Brain microvascular endothelial cell (primary cell): ENCODE measurements at regions not wholly inside any gene's neighbourhood (a gene's known extent, or its start where the extent isn't known, plus 50 kb on each side); places are given as distances from the start of the nearest gene placed in this dataset.

Experiments
- DNase-seq: peaks from one replicate; pipeline ENCODE4 v3.0.0-alpha.2; 2020
- H3K27ac ChIP-seq: fragments of 250-450 bp; sonication (Bioruptor Pico); 2 replicates; pipeline ENCODE4 v1.5.1; 2020; ENCODE audit warnings: mild to moderate bottlenecking, moderate library complexity
- H3K27me3 ChIP-seq: fragments of 250-450 bp; sonication (Bioruptor Pico); replicated peaks from 2 replicates; pipeline ENCODE4 v1.5.1; 2020; ENCODE audit warnings: mild to moderate bottlenecking
- H3K36me3 ChIP-seq: fragments of 250-450 bp; sonication (Bioruptor Pico); replicated peaks from 2 replicates; pipeline ENCODE4 v1.5.1; 2020; ENCODE audit warnings: mild to moderate bottlenecking
- H3K4me3 ChIP-seq: 2 replicates; pipeline ENCODE4 v1.5.1; 2011; ENCODE audit warnings: low read depth, mild to moderate bottlenecking, control low read depth, low read length, moderate library complexity
- in situ Hi-C: cut with HindIII; loops from 2 replicates; pipeline ENCODE4 v1.10.0; 2017; ENCODE audit warnings: low sequenced_read_pairs, low pct_ligation_motif_present
- TF ChIP-seq, protein P1 (sequence below): IDR thresholded peaks from 2 replicates; pipeline ENCODE4 v1.5.1; 2011; ENCODE audit warnings: low read depth, mild to moderate bottlenecking, moderate library complexity, low read length, control low read depth, inconsistent platforms; ENCODE audit errors: missing control alignments

DNA sequence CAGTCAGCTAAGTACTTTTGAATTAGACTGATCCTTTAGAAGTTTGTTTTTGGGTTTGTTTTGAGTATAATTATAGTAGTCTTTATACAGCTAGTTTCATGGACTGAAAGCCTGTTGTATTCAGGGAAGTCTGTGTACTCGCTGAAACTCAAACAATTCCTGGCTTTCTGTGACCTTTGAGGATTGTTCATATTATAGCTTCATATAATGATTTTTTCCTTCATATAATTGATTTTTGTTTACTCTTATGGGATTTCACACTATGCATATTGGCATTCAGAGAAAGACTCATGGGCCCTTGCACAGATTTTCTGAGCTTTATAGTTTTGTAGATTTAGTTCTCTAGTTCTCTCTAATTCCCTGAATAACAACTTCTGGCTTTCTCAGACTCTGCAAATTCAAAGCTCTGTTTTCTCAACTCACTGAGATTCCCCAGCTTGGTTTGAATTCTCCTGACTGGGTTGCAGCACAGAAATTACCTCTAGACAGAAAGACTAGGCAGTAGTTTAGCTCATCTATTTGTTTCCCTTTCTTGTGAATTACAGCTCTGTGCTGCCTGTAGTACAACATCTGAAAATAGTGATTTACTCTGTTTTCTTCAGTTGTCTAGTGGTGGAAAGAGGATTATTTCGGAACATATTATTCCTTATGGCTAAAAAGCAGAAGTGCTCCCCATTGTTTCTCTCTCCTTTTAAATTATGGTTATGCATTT is 495.9 kb upstream of the CNTNAP5 start:
- no peak for DNase-seq
- TF ChIP-seq, protein P1, sequence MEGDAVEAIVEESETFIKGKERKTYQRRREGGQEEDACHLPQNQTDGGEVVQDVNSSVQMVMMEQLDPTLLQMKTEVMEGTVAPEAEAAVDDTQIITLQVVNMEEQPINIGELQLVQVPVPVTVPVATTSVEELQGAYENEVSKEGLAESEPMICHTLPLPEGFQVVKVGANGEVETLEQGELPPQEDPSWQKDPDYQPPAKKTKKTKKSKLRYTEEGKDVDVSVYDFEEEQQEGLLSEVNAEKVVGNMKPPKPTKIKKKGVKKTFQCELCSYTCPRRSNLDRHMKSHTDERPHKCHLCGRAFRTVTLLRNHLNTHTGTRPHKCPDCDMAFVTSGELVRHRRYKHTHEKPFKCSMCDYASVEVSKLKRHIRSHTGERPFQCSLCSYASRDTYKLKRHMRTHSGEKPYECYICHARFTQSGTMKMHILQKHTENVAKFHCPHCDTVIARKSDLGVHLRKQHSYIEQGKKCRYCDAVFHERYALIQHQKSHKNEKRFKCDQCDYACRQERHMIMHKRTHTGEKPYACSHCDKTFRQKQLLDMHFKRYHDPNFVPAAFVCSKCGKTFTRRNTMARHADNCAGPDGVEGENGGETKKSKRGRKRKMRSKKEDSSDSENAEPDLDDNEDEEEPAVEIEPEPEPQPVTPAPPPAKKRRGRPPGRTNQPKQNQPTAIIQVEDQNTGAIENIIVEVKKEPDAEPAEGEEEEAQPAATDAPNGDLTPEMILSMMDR = no peak
- Histone ChIP-seq H3K27ac (no peak overlapping the region), H3K36me3 (no peaks in the 10 kb centered on the region), H3K27me3 (no peaks in the 10 kb centered on the region), H3K4me3 (no peak overlapping the region)
- in situ Hi-C loops = no loop called here

DNA sequence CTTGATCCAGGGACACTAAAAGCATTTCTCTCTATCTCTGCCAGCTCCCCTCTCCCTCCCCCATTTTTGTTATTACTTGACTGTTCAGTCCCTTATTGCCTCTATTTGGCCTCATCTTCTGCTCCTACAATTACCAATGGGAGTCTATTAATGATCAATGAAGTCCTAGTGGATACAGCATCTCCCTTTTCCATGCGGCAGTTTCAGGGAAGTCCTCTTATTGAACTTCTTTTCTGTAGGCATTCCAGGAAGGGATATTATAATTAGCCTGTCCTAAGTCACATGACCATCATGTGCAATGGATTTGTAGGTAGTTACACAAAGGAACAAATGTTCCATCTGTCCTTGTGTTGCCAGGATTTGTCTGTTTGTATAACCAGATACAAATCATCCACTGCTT is 495.1 kb upstream of the CNTNAP5 start:
- TF ChIP-seq, protein P1 = no peak

DNA sequence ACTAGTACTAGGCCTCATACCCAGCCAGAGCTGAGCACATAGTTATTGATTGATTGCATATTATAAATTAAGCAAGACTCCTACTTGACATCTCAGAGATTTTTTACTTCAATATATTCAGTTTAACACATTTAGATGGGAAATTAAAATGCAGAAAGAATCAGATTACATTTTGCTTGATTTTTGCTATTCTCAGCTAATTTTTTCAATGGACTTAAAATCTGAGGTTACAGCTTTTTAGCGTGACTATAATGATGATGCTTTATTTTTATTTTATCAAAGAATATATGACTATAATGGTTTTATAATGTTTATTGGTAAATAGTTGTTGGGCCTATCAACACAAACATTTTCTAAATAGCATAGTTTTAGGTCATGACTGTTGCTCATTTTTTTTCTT is 493.0 kb upstream of the CNTNAP5 start:
- H3K27ac ChIP-seq = no peak overlapping the region
- TF ChIP-seq, protein P1 = no peak
- no peaks in the 10 kb centered on the region for H3K27me3 ChIP-seq
- H3K36me3 ChIP-seq = no peaks in the 10 kb centered on the region
- H3K4me3 ChIP-seq = no peak overlapping the region
- no peak for DNase-seq
- in situ Hi-C loops = no loop called here

More for the DNA sequence above, 495.1 kb upstream of the CNTNAP5 start:
- Histone ChIP-seq H3K27ac (no peak overlapping the region), H3K4me3 (no peak overlapping the region), H3K36me3 (no peaks in the 10 kb centered on the region), H3K27me3 (no peaks in the 10 kb centered on the region)
- in situ Hi-C loops = no loop called here
- no peak for DNase-seq

DNA sequence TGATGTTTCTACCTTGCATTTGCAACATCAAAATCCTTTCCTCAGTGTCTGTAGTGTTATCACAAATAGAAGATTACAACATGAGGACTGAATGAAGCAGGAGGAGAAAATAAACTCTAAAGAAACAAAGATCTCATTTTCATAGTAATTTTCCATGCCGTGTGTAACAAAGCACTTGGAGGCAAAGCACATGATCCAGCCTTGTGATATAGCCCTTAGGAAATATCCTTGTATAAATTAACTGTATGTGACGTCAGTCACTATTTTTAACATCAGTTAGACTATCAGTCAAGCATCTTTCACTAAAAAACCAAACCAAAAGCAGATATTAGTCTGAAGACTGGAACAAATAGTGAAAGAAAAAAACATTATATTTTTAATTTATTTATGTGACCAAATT is 492.1 kb upstream of the CNTNAP5 start:
- in situ Hi-C loops = no loop called here
- no peak for DNase-seq

DNA sequence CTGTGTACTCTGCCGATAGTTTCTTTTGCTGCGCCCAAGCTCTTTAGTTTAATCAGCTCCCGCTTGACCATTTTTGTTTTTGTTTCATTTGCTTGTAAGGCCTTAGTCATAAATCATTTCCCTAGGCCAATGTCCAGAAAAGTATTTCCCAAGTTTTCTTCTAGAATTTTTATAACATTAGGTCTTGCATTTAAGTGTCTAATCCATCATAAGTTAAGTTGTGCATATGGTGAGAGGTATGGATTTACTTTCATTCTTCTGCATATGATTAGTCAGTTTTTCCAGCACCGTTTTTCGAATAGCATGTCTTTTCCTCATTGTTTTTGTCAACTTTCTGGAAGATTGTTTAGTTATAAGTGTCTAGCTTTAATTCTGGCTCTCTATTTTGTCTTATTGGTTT is 484.8 kb upstream of the CNTNAP5 start:
- in situ Hi-C loops = no loop called here
- no peaks in the 10 kb centered on the region for H3K36me3 ChIP-seq
- TF ChIP-seq, protein P1 = no peak

More for the DNA sequence above, 492.1 kb upstream of the CNTNAP5 start:
- Histone ChIP-seq H3K36me3 (no peaks in the 10 kb centered on the region), H3K27ac (no peak overlapping the region), H3K4me3 (no peak overlapping the region), H3K27me3 (no peaks in the 10 kb centered on the region)
- TF ChIP-seq, protein P1 = no peak

DNA sequence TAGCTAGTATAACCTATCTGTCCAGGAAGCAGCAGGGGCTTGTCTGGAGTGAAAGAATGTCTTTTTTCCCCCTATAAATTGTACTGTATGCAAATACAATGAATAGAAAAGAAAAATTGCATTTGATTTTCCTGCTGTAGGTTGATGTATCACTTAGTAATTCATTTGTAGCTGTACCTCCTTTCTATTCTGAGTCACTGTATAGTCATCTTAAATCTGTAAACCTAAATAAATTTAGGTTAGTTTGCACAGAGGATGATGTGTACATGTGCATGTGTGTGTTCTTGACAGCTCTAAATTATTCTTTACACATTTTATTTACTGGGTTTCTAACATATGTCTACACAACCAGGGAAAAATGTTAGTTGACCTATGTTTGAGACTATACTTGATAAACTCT is 478.7 kb upstream of the CNTNAP5 start:
- no peak overlapping the region for H3K27ac ChIP-seq
- H3K36me3 ChIP-seq = no peaks in the 10 kb centered on the region
- H3K27me3 ChIP-seq = no peaks in the 10 kb centered on the region
- TF ChIP-seq, protein P1 = no peak
- H3K4me3 ChIP-seq = no peak overlapping the region
- in situ Hi-C loops = no loop called here
- DNase-seq = no peak

More for the DNA sequence above, 484.8 kb upstream of the CNTNAP5 start:
- H3K27me3 ChIP-seq = no peaks in the 10 kb centered on the region
- H3K4me3 ChIP-seq = no peak overlapping the region
- no peak overlapping the region for H3K27ac ChIP-seq
- no peak for DNase-seq
